ENCODE measurements at regions not wholly inside any gene's neighbourhood (a gene's known extent, or its start where the extent isn't known, plus 50 kb on each side); places are given as distances from the start of the nearest gene placed in this dataset.

DNA sequence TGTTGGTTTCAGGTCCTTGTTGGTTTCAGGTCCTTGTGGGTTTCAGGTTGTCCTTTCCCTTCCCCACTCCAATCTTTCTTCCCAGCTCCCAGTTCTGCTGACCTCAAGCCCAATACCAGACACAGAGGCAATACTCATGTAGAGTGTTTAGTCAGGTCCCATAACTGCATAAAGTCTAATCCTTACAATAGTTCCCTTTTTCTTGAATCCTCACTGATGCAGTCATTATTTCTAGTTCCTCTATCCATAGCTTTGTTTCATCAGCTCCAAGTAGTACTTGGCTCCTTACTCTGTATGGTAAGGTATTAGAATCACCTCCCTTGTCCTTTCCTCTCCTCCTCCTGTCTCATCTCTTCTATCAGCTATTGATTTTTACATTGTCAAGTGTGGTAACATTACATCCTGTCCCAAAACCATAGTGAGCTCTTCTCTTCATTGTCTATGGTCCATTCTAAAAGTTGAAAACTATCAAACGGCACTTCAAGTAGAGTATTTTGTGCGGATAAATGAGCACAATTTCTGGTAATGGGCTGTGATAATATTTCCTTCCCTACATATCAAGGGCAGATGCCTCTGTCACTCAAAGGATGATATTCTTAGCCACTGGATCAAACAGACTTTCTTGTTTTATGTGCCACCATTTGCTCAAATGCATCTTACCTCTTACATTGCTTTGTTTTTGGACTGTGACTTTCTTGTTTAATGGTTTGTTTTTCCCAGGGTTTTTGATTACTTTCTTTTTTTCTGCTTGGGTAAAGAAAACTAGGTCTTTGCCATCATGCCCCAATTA is 57.2 kb upstream of the JDP2 start:
- TF ChIP-seq, protein P1, sequence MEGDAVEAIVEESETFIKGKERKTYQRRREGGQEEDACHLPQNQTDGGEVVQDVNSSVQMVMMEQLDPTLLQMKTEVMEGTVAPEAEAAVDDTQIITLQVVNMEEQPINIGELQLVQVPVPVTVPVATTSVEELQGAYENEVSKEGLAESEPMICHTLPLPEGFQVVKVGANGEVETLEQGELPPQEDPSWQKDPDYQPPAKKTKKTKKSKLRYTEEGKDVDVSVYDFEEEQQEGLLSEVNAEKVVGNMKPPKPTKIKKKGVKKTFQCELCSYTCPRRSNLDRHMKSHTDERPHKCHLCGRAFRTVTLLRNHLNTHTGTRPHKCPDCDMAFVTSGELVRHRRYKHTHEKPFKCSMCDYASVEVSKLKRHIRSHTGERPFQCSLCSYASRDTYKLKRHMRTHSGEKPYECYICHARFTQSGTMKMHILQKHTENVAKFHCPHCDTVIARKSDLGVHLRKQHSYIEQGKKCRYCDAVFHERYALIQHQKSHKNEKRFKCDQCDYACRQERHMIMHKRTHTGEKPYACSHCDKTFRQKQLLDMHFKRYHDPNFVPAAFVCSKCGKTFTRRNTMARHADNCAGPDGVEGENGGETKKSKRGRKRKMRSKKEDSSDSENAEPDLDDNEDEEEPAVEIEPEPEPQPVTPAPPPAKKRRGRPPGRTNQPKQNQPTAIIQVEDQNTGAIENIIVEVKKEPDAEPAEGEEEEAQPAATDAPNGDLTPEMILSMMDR (IDR thresholded peaks at IDR 0.05; ENCODE audit: insufficient read depth, low read length, poor library complexity, severe bottlenecking), result no peak
- H3K27me3 ChIP-seq (ENCODE audit: control insufficient read depth, insufficient read depth, low read length), result peaks cover 5% of the 10 kb centered on the region
- no peak for DNase-seq (ENCODE audit: low read depth)

DNA sequence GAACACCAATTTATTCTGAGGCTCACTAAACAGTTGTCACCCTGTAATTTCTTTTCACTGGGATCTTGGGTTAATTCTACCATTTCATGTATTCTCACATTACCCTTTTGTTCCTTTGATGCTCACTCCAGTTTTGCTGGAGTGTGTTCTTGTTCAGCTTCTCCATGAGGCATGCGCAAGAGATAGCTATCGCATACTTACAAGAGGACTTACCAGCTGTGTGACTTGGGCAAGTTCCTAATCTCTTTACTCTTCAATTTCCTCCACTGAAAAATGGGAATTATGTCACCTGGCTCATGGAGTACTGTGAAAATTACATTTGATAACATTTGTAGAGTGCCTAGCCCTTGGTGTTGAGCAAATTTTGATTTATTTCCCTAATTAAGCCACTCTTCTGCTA is 56.5 kb upstream of the JDP2 start:
- Histone ChIP-seq H3K36me3 (ENCODE audit: control insufficient read depth, insufficient read depth, low read length) (no peaks in the 10 kb centered on the region), H3K4me3 (ENCODE audit: low read depth, low read length) (no peak overlapping the region), H3K27me3 (ENCODE audit: control insufficient read depth, insufficient read depth, low read length) (peaks cover 5% of the 10 kb centered on the region)
- TF ChIP-seq, protein P1 (IDR thresholded peaks at IDR 0.05; ENCODE audit: insufficient read depth, low read length, poor library complexity, severe bottlenecking), result no peak
- DNase-seq (ENCODE audit: low read depth), result no peak

More for the DNA sequence above, 57.2 kb upstream of the JDP2 start:
- H3K4me3 ChIP-seq (ENCODE audit: low read depth, low read length), result no peak overlapping the region
- H3K36me3 ChIP-seq (ENCODE audit: control insufficient read depth, insufficient read depth, low read length), result no peaks in the 10 kb centered on the region

DNA sequence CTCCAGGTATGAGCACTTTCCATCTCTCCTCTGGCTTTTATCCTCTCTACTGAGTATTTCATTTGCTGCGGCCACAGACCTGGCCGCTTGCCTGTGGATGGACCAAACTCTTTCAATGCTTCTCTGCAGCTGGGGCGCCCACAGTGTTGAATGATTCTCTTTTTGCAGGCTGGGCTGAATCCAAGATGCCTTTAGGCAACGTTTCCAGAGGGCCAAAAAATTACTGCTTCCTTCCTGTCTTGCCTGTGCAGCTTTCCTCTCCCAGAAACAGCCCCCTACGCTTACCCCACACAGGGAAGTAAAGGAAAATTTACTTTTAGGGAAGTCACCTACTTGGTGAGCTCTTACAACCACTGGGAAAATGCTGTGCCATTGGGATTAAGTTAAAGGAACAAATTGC is 55.6 kb upstream of the JDP2 start:
- Histone ChIP-seq H3K36me3 (ENCODE audit: control insufficient read depth, insufficient read depth, low read length) (no peaks in the 10 kb centered on the region), H3K4me3 (ENCODE audit: low read depth, low read length) (no peak overlapping the region), H3K27me3 (ENCODE audit: control insufficient read depth, insufficient read depth, low read length) (peaks cover 5% of the 10 kb centered on the region)
- TF ChIP-seq, protein P1 (IDR thresholded peaks at IDR 0.05; ENCODE audit: insufficient read depth, low read length, poor library complexity, severe bottlenecking), result no peak
- DNase-seq (ENCODE audit: low read depth), result no peak

DNA sequence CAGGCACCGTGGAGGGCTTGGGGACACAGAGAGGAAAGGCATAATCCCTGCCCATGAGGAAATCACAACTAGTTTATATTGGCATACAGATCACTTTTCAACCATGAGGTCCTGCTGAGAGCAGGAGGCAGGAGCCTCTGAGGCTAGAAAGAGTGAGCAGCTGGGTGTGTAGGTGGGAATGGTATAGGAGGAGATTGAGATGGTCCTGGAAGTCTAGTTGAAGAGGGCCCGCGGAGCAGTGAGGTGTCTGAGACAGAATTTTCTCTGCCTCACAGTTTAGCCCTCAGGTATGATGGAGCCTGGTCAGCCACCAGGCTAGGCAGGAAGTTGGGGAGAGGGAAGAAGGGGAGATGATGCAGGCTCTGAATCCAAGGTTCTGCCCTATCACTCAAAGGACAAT is 54.7 kb upstream of the JDP2 start:
- Histone ChIP-seq H3K36me3 (ENCODE audit: control insufficient read depth, insufficient read depth, low read length) (no peaks in the 10 kb centered on the region), H3K27me3 (ENCODE audit: control insufficient read depth, insufficient read depth, low read length) (peaks cover 5% of the 10 kb centered on the region), H3K4me3 (ENCODE audit: low read depth, low read length) (no peak overlapping the region)
- TF ChIP-seq, protein P1 (IDR thresholded peaks at IDR 0.05; ENCODE audit: insufficient read depth, low read length, poor library complexity, severe bottlenecking), result no peak
- DNase-seq (ENCODE audit: low read depth), result no peak

DNA sequence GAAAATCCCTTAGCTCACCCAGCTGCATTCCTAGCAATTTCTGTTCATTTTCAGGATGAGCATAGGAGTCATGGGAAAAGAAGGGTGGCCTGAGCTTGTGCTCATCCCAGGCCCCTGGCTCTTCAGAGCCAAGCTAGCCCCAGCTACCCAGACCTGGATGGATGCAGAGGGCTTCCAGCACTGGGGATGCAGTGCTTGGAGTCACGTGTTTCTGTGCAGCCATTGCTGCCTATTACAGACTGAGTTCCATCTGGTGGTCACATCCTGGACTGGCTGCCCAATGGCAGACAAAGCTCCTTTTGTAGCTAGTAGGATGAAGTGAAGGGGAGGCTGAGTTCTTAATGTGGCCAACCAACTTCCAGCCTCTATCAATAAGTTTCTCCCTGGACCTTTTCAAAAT is 54.2 kb upstream of the JDP2 start:
- H3K36me3 ChIP-seq (ENCODE audit: control insufficient read depth, insufficient read depth, low read length), result no peaks in the 10 kb centered on the region

More for the DNA sequence above, 54.2 kb upstream of the JDP2 start:
- H3K4me3 ChIP-seq (ENCODE audit: low read depth, low read length), result no peak overlapping the region
- H3K27me3 ChIP-seq (ENCODE audit: control insufficient read depth, insufficient read depth, low read length), result peaks cover 5% of the 10 kb centered on the region
- no peak for DNase-seq (ENCODE audit: low read depth)
- TF ChIP-seq, protein P1 (IDR thresholded peaks at IDR 0.05; ENCODE audit: insufficient read depth, low read length, poor library complexity, severe bottlenecking), result no peak
